Activated naive CD4-positive, alpha-beta T cell treated with anti-CD3 and anti-CD28 coated beads, Interleukin-2, amount 10 ng/mL, durations not matched to agents 7 days and 5 days (primary cell): ENCODE measurements at regions not wholly inside any gene's neighbourhood (a gene's known extent, or its start where the extent isn't known, plus 50 kb on each side); places are given as distances from the start of the nearest gene placed in this dataset.
"Not testable (repeated sequence)": the region's sequence is repeated elsewhere in the genome, so short reads cannot be mapped to it uniquely, and the experiment has no call there.

Source experiments
- CTCF ChIA-PET: fragments of 350-600 bp; sonication (Branson Sonifier 250); formaldehyde crosslinking; loops from one replicate; lab custom pipeline; 2021; ENCODE audit warnings: antibody characterized with exemption; lab: Charles Lee
- DNase-seq: peaks from one replicate; pipeline ENCODE4 v3.0.0-alpha.2; 2020
- H3K27ac Mint-ChIP-seq: one replicate; pipeline ENCODE4 v1.8.0; 2021; ENCODE audit warnings: mild to moderate bottlenecking, moderate library complexity, mixed read lengths
- H3K27me3 Mint-ChIP-seq: one replicate; pipeline ENCODE4 v1.8.0; 2021; ENCODE audit warnings: mild to moderate bottlenecking, mixed read lengths
- H3K36me3 Mint-ChIP-seq: one replicate; pipeline ENCODE4 v1.8.0; 2021; ENCODE audit warnings: mixed read lengths
- H3K4me1 Mint-ChIP-seq: one replicate; pipeline ENCODE4 v1.8.0; 2021; ENCODE audit warnings: mixed read lengths
- H3K4me3 Mint-ChIP-seq: one replicate; pipeline ENCODE4 v1.8.0; 2021; ENCODE audit warnings: mild to moderate bottlenecking, moderate library complexity, mixed read lengths
- H3K9me3 Mint-ChIP-seq: one replicate; pipeline ENCODE4 v1.8.0; 2021; ENCODE audit warnings: mixed read lengths

DNA sequence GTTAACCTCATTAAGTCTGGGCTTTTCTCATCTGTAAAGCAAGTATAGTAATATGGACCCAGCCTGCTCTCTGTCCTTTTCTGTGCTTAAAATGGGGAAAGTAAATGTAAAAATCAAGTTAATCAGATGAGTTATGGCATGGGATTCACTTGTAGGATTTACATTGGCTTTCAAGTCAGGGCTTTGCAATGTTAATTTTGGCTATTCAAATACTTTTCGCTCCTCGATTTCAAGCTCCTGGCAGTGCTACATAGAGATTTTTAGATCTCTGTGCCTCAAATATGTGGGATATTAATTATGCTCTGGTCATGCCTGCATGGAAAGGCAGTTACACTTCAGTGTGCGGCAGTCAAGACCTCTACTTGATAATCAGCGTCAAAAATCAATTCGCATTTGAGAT is 709.8 kb downstream of the LTN1 start:
- H3K9me3 Mint-ChIP-seq, result peaks cover 5% of the 10 kb centered on the region
- no peaks in the 10 kb centered on the region for H3K36me3 Mint-ChIP-seq
- H3K4me3 Mint-ChIP-seq, result no peak overlapping the region
- CTCF ChIA-PET, result no interaction called here
- H3K27ac Mint-ChIP-seq, result no peak overlapping the region
- no peaks in the 10 kb centered on the region for H3K4me1 Mint-ChIP-seq
- H3K27me3 Mint-ChIP-seq, result no peaks in the 10 kb centered on the region
- DNase-seq, result no peak

DNA sequence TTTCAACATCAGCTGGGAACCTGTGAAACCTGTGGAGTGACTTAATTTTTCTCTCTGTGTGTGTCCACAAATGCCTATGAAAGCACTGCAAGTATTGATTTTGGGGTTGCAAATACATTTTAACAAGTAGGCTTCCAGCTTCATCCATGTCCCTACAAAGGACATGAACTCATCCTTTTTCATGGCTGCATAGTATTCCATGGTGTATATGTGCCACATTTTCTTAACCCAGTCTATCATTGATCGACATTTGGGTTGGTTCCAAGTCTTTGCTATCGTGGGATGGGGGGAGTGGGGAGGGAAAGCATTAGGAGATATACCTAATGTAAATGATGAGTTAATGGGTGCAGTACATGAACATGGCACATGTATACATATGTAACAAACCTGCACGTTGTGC is 711.3 kb downstream of the LTN1 start:
- H3K4me3 Mint-ChIP-seq, H3K27me3 Mint-ChIP-seq, CTCF ChIA-PET, H3K27ac Mint-ChIP-seq, DNase-seq, H3K9me3 Mint-ChIP-seq, H3K36me3 Mint-ChIP-seq, H3K4me1 Mint-ChIP-seq: not testable (repeated sequence)

DNA sequence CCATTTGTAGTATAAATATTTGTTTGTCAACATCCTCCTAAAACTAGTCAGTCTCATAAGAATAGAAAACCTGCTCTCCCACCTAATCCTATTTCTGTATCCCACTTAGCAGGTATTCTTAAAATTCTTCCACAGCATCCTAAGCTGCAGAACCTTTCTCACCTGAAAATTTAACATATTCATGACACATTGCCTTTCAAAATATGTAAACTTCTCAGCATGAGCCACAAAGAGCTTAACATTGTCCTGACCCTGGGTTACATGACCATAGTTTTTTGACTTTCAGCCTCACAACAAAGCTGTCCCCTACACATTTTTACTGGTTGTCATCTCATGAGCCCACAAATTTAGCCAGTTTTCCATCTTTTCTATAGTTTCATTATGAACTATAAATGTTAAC is 712.1 kb downstream of the LTN1 start:
- Mint-ChIP-seq H3K27me3 (no peaks in the 10 kb centered on the region), H3K9me3 (peaks cover 5% of the 10 kb centered on the region), H3K36me3 (no peaks in the 10 kb centered on the region), H3K4me3 (no peak overlapping the region), H3K27ac (no peak overlapping the region), H3K4me1 (no peaks in the 10 kb centered on the region)
- CTCF ChIA-PET, result no interaction called here
- DNase-seq, result no peak

DNA sequence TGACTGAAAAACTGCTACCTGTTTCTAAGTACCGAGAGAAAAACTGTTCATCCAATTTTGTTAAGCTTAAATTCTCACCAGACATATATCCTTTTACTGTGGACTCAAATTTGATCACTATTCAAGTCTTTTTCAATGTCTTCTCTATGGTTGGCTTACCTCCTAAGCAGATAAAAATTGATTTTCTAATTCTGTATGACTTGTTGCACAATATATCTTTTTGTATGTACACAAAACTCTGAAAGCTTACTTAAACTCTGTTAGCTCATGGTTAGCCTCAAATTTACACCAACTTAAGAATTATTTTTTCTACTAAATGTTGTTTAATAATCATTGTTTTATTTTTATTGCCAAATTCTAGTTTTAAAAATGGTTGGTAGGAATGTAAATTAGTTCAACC is 715.4 kb downstream of the LTN1 start:
- no peak overlapping the region for H3K27ac Mint-ChIP-seq
- no peak for DNase-seq
- no peaks in the 10 kb centered on the region for H3K36me3 Mint-ChIP-seq
- H3K4me1 Mint-ChIP-seq, result no peaks in the 10 kb centered on the region
- H3K9me3 Mint-ChIP-seq, result peaks cover 5% of the 10 kb centered on the region
- H3K27me3 Mint-ChIP-seq, result no peaks in the 10 kb centered on the region
- CTCF ChIA-PET, result no interaction called here
- no peak overlapping the region for H3K4me3 Mint-ChIP-seq

DNA sequence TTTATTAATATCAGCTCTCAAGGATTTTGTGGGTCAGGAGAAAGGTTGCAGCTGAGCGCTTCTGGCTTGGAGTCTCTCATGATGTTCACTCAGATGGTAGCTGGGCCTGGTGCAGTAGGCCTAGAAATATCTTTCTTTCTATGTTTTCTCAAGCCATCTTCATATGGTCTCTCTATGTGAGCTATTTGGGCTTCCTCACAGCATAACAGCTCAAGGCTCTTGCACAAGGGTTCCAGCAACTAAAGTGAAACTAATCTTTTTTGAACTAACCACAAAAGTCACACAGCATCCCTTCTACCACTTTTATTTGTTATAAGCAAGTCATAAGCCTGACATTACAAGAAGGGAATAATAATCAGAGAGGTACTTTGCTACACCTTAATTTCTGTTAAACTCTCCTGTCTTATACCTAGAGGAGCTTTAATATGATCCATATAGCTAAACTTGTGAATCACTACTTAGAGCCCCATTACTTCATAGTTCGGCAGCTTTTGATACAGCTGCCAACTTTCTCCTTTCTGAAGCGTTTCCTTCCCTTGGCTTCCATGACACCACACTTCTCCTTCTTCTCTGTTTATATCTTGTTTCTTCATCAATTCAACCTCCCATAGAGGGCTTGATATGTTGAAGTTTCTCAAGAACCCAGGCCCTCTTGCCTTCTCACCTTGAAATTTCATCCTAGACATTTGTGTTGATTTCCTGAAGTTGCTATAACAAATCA is 720.2 kb downstream of the LTN1 start:
- Mint-ChIP-seq H3K36me3 (no peaks in the 10 kb centered on the region), H3K9me3 (no peaks in the 10 kb centered on the region), H3K27ac (no peak overlapping the region), H3K27me3 (no peaks in the 10 kb centered on the region), H3K4me1 (no peaks in the 10 kb centered on the region), H3K4me3 (no peak overlapping the region)
- CTCF ChIA-PET, result no interaction called here
- DNase-seq, result no peak

DNA sequence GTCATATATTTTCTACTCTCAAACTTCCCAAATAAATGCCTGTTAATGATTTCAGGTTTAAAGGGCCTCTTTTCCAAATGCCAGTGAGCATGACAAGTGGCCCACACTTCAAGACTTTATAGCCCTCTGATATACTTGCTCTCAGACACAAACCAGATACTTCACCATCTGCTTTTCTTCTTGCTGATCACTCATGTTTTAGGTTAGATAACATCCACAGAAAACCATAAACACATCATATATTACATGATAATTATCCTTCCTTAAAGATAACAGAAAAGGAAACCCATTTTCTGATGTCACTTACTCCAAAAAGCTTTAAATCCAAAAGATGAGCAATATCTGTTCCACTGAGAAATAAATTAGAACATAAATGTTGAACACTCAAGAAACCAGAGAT is 723.5 kb downstream of the LTN1 start:
- H3K4me3 Mint-ChIP-seq, result no peak overlapping the region
- H3K27me3 Mint-ChIP-seq, result no peaks in the 10 kb centered on the region
- no peaks in the 10 kb centered on the region for H3K9me3 Mint-ChIP-seq
- no peaks in the 10 kb centered on the region for H3K4me1 Mint-ChIP-seq
- CTCF ChIA-PET, result no interaction called here
- no peak overlapping the region for H3K27ac Mint-ChIP-seq
- no peak for DNase-seq
- no peaks in the 10 kb centered on the region for H3K36me3 Mint-ChIP-seq

DNA sequence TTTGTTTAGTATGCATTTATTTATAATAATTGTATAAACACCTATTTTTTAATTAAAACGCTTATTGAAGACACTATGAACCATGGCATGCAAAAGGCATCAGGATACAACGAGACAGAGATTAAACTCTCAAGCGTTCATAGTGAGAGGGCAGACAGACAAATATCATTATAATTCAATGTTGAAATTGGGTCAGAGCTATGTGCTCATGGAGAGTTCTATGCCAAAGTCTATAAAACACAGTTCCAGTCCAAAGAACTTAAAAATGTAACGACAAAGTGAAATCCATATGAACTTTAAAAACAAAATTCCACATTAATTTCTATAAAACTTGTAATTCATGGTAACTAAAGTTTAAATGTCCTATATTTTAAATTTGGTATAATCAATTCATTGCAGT is 724.0 kb downstream of the LTN1 start:
- Mint-ChIP-seq H3K4me1 (no peaks in the 10 kb centered on the region), H3K9me3 (no peaks in the 10 kb centered on the region), H3K4me3 (no peak overlapping the region), H3K27me3 (no peaks in the 10 kb centered on the region), H3K27ac (no peak overlapping the region), H3K36me3 (no peaks in the 10 kb centered on the region)
- no peak for DNase-seq
- CTCF ChIA-PET, result no interaction called here

DNA sequence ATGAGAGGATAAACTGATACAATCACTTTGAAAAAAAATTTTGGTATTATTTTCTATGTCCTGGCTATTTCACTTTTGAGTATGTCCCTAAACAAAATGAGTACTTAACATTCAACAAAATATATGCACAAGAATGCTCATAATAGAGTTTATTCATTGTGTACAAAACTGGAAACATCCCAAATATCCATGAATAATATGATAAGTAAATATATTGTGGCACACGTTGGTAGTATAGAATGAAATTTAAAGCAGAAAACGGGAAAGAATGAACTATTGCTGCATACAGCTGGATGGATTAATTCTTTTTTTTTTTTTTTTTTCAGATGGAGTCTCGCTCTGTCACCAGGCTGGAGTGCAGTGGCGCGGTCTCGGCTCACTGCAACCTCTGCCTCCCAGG is 725.2 kb downstream of the LTN1 start:
- Mint-ChIP-seq H3K9me3 (no peaks in the 10 kb centered on the region), H3K27ac (no peak overlapping the region), H3K36me3 (no peaks in the 10 kb centered on the region), H3K27me3 (no peaks in the 10 kb centered on the region), H3K4me3 (no peak overlapping the region), H3K4me1 (no peaks in the 10 kb centered on the region)
- DNase-seq, result no peak
- CTCF ChIA-PET, result no interaction called here

DNA sequence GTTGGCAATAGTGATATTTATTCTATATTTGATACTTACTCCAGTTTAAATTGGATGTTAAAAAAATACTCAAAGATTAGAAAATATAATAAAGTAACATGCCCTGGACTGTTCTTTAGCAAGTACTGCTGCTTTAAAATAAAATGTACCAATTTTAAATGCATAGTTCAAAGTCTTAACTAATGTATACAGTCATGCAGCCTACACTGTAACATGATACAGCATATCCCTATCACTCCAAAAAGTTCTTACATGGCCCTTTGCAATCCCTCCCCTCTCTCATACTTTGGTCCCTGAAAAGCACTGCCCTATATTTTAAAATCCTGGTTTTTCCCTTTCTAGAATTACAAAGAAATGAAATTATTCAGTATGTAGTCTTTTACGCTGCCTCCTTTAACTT is 726.6 kb downstream of the LTN1 start:
- no peak for DNase-seq
- H3K27ac Mint-ChIP-seq, result no peak overlapping the region
- H3K4me1 Mint-ChIP-seq, result no peaks in the 10 kb centered on the region
- no peaks in the 10 kb centered on the region for H3K9me3 Mint-ChIP-seq
- no peaks in the 10 kb centered on the region for H3K27me3 Mint-ChIP-seq
- no peak overlapping the region for H3K4me3 Mint-ChIP-seq
- no peaks in the 10 kb centered on the region for H3K36me3 Mint-ChIP-seq
- CTCF ChIA-PET, result no interaction called here

DNA sequence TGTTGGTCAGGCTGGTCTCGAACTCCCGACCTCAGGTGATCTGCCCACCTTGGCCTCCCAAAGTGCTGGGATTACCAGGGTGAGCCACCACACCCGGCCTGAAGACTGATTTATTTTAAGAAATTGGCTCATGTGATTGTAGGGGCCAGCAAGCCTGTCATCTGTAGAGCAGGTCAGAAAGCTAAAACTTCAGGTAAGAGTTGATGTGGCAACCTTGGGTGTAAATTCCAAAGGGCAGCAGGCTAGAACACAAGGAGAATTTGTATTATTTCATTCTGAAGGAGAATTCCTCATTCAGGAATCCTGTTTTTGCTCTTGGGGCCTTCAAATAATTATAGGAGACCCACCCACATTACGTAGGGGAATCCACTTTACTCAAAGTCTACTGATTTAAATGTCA is 728.7 kb downstream of the LTN1 start:
- Mint-ChIP-seq H3K36me3 (no peaks in the 10 kb centered on the region), H3K9me3 (no peaks in the 10 kb centered on the region), H3K27ac (no peak overlapping the region), H3K4me1 (no peaks in the 10 kb centered on the region), H3K4me3 (no peak overlapping the region), H3K27me3 (no peaks in the 10 kb centered on the region)
- no peak for DNase-seq
- CTCF ChIA-PET, result no interaction called here

DNA sequence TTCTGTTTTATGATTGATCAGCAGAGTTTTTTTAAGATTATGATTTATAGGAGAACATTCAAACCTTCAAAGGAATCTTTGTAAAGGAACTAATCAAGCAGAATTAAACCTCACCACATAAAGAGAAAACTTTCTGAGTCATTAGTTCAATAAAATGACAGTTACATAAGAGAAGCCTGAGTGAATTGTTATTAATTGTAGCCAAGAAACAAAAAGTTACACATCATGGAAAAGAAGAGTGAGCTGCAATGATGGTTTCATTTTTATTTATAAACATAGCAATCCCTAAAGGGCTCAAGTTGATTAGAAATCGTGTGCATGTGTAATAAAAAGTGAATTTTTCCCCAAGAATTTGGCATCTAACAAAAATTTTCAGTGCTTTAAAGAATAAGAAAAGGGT is 731.4 kb downstream of the LTN1 start:
- no peaks in the 10 kb centered on the region for H3K36me3 Mint-ChIP-seq
- H3K27me3 Mint-ChIP-seq, result no peaks in the 10 kb centered on the region
- no peaks in the 10 kb centered on the region for H3K4me1 Mint-ChIP-seq
- H3K4me3 Mint-ChIP-seq, result no peak overlapping the region
- H3K27ac Mint-ChIP-seq, result no peak overlapping the region
- CTCF ChIA-PET, result no interaction called here
- no peak for DNase-seq
- H3K9me3 Mint-ChIP-seq, result no peaks in the 10 kb centered on the region

DNA sequence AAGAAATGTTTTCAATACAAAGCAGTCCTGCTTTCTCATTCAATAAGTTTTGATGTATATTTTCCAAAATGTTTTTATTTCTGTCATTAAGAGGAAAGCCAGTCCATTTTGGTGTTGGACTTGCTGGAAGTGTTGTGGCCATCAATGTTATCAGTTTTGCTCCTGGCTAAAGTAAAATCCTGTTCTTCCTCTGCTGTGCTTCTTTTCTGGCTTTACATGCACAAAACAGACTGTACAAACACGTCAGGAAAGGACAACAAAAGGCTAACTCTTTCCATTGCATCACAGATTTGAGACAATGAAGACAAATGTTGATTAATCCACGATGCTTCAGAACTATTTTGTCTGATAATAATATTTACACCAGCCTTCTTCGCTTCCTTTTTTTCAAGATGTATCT is 735.4 kb downstream of the LTN1 start:
- Mint-ChIP-seq H3K36me3 (no peaks in the 10 kb centered on the region), H3K4me3 (no peak overlapping the region)
- CTCF ChIA-PET, result no interaction called here

DNA sequence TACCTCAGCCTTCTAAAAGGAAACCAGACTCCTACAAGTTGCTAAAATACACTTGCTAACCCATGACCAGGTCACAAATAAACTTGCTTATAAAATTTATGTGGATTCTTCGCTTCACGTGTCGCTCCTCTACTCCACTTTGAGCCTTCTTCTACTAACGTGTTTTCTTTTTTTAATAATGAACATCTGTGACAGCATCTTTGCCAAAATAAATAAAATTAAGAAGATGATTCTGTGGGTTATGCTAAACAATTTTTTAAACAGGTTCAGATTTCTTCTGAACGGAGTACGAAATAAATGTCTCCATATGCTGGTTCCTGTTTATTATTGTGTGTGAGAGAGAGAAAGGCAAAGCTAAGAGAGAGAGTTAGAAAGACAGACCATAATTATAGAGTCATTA is 735.8 kb downstream of the LTN1 start:
- no peaks in the 10 kb centered on the region for H3K27me3 Mint-ChIP-seq
- no peak overlapping the region for H3K4me3 Mint-ChIP-seq
- no peak for DNase-seq
- no peak overlapping the region for H3K27ac Mint-ChIP-seq
- CTCF ChIA-PET, result no interaction called here
- no peaks in the 10 kb centered on the region for H3K9me3 Mint-ChIP-seq
- H3K36me3 Mint-ChIP-seq, result no peaks in the 10 kb centered on the region
- H3K4me1 Mint-ChIP-seq, result no peaks in the 10 kb centered on the region

More for the DNA sequence above, 735.4 kb downstream of the LTN1 start:
- Mint-ChIP-seq H3K4me1 (no peaks in the 10 kb centered on the region), H3K27me3 (no peaks in the 10 kb centered on the region), H3K9me3 (no peaks in the 10 kb centered on the region), H3K27ac (no peak overlapping the region)
- no peak for DNase-seq

DNA sequence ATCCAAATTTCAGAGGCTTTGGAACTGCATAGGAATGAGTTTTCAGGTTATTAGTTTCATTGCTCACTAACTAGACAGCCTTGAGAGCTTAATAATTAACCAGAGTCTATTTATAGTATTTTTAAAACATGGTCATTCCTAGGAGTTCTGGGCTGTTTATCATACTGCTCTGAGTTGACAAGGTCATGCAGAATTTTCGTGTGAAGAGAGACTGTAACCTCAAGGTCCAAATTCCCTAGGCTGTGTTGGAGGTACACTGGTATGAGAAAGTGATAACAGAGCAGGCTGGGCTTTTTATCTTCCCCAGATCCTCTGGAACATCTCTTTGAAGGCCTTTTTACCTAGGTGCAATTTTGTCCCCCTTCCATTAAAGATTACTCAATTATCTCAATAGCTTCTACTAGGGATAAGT is 736.3 kb downstream of the LTN1 start:
- no peak for DNase-seq
- H3K4me1 Mint-ChIP-seq, result no peaks in the 10 kb centered on the region
- H3K27ac Mint-ChIP-seq, result no peak overlapping the region
- H3K27me3 Mint-ChIP-seq, result no peaks in the 10 kb centered on the region
- H3K9me3 Mint-ChIP-seq, result no peaks in the 10 kb centered on the region
- CTCF ChIA-PET, result no interaction called here
- no peak overlapping the region for H3K4me3 Mint-ChIP-seq
- H3K36me3 Mint-ChIP-seq, result no peaks in the 10 kb centered on the region

DNA sequence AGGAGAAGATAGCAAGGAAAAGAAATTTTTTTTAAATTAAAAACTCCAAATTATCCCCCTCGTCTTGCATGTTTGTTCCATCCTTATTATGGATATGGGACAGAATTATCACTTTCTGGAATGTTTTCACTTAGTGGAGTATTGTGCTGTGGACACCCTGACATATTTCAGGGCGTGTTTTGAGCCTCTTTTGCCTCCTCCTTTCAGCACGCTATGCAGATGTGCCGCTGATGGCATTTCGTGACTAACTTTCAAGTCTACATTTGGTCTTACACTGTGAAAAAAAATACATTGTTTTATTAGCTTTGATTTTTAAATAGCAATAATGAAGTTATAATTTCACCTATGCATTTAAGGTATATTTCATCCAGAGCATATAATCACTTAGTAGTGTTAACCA is 738.7 kb downstream of the LTN1 start:
- H3K4me3 Mint-ChIP-seq, result no peak overlapping the region
- no peaks in the 10 kb centered on the region for H3K27me3 Mint-ChIP-seq
- no peaks in the 10 kb centered on the region for H3K36me3 Mint-ChIP-seq
- CTCF ChIA-PET, result no interaction called here
- DNase-seq, result no peak
- no peaks in the 10 kb centered on the region for H3K9me3 Mint-ChIP-seq
- no peaks in the 10 kb centered on the region for H3K4me1 Mint-ChIP-seq
- H3K27ac Mint-ChIP-seq, result no peak overlapping the region

DNA sequence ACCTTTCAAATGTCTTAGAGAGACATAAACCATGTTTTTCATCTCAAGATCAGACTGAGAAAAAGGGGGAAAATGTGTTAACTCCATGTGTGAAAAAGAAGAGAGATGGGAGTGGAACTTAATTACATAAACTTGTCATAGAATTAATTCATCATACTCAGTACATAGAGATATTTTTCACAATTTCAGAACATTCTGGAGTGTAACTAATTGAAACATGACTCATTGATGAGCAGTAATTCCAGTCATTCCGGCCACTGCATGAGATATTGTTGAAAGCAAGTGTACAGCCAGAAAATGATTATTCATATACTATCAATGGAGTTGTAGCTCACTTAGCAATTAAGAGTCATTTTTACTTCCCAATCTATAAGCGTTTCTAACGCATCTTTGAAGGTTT is 739.3 kb downstream of the LTN1 start:
- Mint-ChIP-seq H3K4me1 (no peaks in the 10 kb centered on the region), H3K4me3 (no peak overlapping the region), H3K9me3 (no peaks in the 10 kb centered on the region), H3K36me3 (no peaks in the 10 kb centered on the region), H3K27me3 (no peaks in the 10 kb centered on the region), H3K27ac (no peak overlapping the region)
- CTCF ChIA-PET, result no interaction called here
- no peak for DNase-seq
